Skin epidermis (tissue), 12 donors: ENCODE measurements at regions not wholly inside any gene's neighbourhood (a gene's known extent, or its start where the extent isn't known, plus 50 kb on each side); places are given as distances from the start of the nearest gene placed in this dataset.
A peak's percentile ranks its signal among the peaks of the same experiment; 100 is the strongest.

ENCODE experiments used
- H3K27ac ChIP-seq, 21 experiments: fragments of 200-600 bp; sonication (generic) in 11 of 21; one replicate each; pipeline ENCODE4 v1.5.0; 2020; ENCODE audit warnings: mild to moderate bottlenecking in 3 of 21, inconsistent platforms in 2 of 21, moderate library complexity in 2 of 21
- H3K4me3 ChIP-seq, 7 experiments: fragments of 200-600 bp; sonication (generic) in 2 of 7; one replicate each; pipeline ENCODE4 v1.5.0; 2020; ENCODE audit warnings: inconsistent platforms in 2 of 7, mild to moderate bottlenecking in 2 of 7, moderate library complexity in 1 of 7

DNA sequence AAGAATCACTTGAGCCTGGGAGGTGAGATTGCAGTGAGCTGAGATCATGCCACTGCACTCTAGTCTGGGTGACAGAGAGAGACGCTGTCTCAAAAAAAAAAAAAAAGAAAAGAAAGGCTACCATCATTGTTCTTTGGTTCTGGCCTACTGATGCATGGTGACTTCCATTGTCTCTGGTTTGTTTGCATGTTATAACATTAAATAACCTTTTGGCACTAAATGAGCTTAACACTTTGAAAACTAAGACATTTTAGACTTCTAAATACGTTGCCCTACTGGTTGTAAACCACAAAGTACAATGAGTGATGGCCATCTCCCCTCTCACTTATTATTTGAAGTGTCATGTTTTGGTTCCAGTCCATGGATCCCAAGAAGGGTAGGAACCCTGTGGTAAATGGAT is 152.9 kb upstream of the CPM start:
- no peak overlapping the region for H3K4me3 ChIP-seq
- H3K27ac ChIP-seq = no peak overlapping the region

DNA sequence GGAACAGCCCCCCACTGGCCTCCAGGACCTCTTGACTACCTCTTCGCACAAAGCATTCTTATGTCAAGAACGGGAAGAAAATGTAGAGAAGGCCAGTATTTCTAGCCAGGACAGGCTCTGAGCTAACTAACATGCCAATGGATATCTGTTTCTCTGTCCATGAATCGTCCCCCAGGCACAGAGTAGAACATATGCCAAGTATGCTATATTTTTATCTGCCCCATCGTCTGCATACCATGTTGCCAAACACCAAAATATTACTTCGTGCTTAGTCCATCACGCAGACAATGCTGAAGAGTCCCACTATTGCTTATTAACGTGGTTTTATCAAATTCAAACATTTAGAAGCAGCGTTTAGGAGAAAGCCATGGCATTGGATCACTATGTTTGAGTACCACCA is 151.4 kb upstream of the CPSF6 start:
- Histone ChIP-seq H3K27ac (no peak overlapping the region), H3K4me3 (no peak overlapping the region)

GRCh38 chr12:69090722-69091121 is 148.6 kb upstream of the CPSF6 start:
- Histone ChIP-seq H3K27ac (no peak overlapping the region), H3K4me3 (no peak overlapping the region)

DNA sequence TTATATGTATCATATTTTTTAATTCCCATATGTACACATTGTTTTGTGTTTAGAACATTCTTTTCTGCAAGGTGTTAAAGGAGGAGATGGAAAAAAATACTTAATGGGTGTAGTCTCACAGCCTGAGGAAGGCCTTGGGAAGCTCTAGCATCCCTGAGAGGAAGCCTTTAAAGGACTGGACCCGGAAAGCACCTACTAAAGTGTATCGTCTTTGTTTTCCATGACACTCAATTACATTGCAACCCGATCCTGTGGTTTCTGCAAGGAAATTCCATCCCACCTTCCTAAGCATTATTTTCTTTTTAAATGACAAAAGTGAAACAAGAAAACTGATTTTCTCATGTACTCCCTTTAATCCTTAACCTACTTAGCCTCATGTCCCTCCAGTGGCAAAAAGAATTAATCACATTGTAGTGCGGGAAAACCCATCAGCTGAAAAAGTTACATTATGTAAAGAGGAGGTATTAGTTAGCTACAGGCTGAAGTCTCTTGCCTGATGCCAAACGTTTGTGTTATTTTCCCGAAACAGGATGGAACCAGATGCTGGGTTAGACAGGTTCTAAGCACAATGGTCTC is 147.8 kb upstream of the CPSF6 start:
- no peak overlapping the region for H3K4me3 ChIP-seq
- H3K27ac ChIP-seq = no peak overlapping the region

GRCh38 chr12:69092137-69092536 is 147.2 kb upstream of the CPSF6 start:
- Histone ChIP-seq H3K4me3 (no peak overlapping the region), H3K27ac (no peak overlapping the region)

- Histone ChIP-seq H3K27ac (no peak overlapping the region), H3K4me3 (no peak overlapping the region)
Measured at GRCh38 chr12:69094606-69095216, 144.7 kb upstream of the CPSF6 start.

- Histone ChIP-seq H3K4me3 (no peak overlapping the region), H3K27ac (no peak overlapping the region)
Measured at GRCh38 chr12:69095765-69096477, 143.4 kb upstream of the CPSF6 start.

GRCh38 chr12:69096669-69097335 is 142.6 kb upstream of the CPSF6 start:
- Histone ChIP-seq H3K27ac (peak overlapping the region in 3 of 21 experiments; percentile 40 to 65 (median 42)), H3K4me3 (no peak overlapping the region)

GRCh38 chr12:69097619-69098368 is 141.6 kb upstream of the CPSF6 start:
- Histone ChIP-seq H3K27ac (peak overlapping the region in 2 of 21 experiments; percentile 40 to 42), H3K4me3 (no peak overlapping the region)

DNA sequence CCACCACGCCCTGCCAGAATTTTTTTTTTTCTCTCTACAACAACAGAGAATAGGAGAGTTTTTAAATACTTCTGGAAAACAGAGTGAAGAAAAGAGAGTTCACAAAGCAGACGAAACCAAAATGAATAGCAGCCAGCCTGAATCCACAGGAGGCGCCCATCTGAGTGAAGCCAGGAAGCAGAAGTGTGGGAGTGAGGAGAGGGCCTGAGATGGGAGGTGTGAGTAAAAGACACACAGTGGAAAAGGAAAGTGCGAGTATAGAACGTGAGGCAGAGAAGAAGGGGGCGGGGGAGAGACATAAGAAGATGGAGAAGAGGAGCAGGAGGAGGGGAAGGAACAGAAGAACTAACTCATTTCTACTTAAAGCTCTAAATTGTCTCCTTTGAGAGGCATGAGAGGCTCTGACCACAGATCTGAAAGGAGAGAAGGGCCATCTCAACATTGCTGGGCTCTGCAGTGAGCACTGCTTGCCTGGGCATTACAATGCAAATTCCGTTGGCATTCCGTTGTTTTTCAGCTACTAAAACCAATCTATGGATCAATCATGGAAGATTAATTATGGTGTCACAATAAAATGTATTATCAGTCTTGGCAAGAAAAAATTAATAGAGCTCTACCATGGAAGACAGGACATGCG is 140.1 kb upstream of the CPSF6 start:
- H3K27ac ChIP-seq = no peak overlapping the region
- no peak overlapping the region for H3K4me3 ChIP-seq

DNA sequence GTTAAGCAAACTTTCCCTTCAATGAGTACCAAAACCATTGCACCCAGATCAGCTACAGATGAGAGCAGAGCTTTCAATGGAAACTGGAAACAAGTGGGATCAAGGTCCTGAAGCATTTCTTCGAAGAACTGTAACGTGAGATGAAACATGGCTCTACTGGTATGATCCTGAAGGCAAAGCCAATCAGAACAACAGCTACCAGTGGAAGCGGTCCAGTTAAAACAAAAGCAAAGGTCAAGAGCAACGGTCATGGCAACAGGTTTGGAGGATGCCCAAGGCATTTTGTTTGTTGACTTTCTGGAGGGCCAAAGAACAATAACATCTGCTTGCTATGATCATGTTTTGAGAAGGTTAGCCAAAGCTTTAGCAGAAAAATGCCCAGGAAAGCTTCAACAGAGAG is 137.9 kb upstream of the CPSF6 start:
- no peak overlapping the region for H3K4me3 ChIP-seq
- H3K27ac ChIP-seq = no peak overlapping the region

DNA sequence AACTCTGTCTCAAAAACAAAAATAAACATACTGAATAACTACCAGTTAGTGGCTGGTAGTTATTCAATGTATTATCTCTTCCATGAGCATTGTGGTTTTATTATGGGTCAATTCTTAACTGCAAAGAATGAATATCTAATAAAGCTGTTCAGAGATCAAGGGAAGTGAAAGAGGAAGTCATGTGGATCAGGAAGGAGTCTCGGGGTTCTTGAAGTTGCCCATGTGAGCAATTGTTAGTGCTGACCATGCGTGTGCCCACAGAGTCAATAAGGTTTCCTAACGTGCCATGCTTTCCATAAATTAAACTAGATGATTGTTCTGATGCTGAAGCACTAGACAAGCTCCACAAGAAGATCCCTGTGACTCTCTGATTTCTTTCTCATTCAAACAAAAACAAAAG is 136.5 kb upstream of the CPSF6 start:
- H3K27ac ChIP-seq = no peak overlapping the region
- no peak overlapping the region for H3K4me3 ChIP-seq

DNA sequence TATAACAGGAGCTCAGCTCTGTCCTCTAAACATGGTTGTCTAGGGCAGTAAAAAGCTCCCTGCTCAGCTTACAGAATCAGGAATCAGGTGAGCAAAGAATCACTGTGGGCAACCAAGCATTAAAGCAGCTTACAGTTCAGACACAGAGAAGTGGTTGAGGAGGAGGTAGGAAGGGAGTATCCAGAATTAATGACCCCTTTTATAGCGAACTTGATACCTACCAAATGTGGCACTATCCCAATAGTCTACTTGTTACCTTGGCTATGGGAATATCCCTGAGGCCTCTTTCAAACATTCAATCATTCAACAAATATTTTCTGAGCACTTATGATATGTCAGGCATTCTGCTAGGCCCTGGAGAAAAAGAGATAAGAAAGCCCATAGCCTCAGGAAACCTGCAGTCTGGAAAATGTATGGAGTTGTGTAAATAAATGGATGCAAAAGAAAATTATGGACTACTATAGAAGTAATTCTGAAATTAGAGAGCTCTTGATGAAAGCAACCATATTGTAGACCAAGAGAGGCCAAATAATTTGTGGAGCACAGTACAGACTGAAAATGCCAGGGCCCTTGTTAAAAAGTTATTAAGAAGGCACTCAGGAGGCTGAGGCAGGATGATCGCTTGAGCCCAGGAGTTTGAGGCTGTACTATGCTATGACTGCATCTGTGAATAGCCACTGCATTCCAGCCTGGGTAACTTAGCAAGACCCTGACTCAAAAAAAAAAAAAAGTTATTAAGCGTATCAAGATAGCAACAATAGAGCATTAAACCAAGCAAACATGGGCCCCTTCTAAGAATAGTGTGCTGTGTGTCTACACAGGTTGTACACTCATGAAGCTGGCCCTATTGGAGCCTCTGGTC is 134.0 kb upstream of the CPSF6 start:
- Histone ChIP-seq H3K4me3 (no peak overlapping the region), H3K27ac (no peak overlapping the region)

DNA sequence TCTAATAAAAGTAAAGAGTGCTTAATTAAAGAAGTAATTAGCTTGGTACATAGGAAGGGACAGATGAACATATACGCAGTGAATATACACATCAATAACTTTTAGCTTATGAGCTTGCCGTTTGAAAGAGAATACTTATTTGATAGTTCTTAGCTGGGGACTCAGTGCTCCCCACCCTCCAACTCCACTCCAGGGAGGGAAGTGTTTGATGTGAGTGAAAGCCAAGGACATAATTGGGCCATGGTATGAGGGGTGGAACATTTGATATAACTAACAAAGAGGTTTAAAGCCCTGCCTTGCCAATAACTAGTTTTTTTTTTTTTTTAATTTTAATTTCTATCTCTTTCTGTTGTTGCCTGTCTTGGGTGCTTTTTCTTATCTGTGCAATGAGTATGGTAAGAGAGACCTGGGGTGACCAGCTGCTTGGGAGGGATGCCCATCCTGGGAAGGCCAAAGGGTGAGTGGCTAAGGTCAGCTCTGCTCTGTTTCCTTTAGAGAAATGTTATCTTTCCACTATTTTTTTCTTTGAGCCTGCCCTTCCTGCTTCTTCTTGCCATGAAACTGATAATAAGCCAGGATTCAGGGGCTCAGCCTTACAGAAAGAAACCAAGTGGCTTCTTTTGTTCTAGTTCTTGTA is 132.8 kb upstream of the CPSF6 start:
- Histone ChIP-seq H3K27ac (no peak overlapping the region), H3K4me3 (no peak overlapping the region)

- H3K4me3 ChIP-seq = no peak overlapping the region
- peak overlapping the region in 4 of 21 experiments; percentile 10 to 49 (median 16) for H3K27ac ChIP-seq
Measured at GRCh38 chr12:69107541-69107940, 131.8 kb upstream of the CPSF6 start.

DNA sequence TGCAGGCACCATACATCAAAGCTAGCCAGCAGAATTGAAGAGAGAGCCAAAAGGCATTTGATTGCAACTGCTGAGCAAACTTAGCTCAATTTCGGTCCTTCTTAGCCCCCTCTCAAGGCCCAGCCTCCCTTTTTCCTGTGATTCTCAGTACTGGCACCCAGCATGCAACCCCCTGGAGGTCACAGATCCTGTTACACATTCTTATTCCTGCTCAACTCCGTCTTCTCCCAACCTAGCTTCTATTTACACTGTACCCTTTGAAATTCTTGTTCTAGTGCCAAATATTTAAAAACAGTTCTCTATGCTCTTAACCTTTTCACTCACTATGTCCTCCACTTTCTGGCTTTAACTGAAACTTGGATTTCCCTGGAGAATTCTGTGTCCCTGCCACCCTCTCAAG is 131.3 kb upstream of the CPSF6 start:
- Histone ChIP-seq H3K27ac (peak overlapping the region in 2 of 21 experiments; percentile 5 to 23), H3K4me3 (no peak overlapping the region)

GRCh38 chr12:69112616-69113015 is 126.8 kb upstream of the CPSF6 start:
- no peak overlapping the region for H3K4me3 ChIP-seq
- H3K27ac ChIP-seq = no peak overlapping the region

- H3K4me3 ChIP-seq = no peak overlapping the region
- no peak overlapping the region for H3K27ac ChIP-seq
Measured at GRCh38 chr12:69115099-69115498, 124.3 kb upstream of the CPSF6 start.
